ENCODE measurements at regions not wholly inside any gene's neighbourhood (a gene's known extent, or its start where the extent isn't known, plus 50 kb on each side); places are given as distances from the start of the nearest gene placed in this dataset.

- TF ChIP-seq CTCF (IDR thresholded peaks at IDR 0.05) (no peak), POLR2A (IDR thresholded peaks at IDR 0.05) (no peak)
Measured at GRCh38 chr2:3094318-3094717, 283.3 kb downstream of the EIPR1 start.
